ENCODE measurements at regions not wholly inside any gene's neighbourhood (a gene's known extent, or its start where the extent isn't known, plus 50 kb on each side); places are given as distances from the start of the nearest gene placed in this dataset.
"Not testable (repeated sequence)": the region's sequence is repeated elsewhere in the genome, so short reads cannot be mapped to it uniquely, and the experiment has no call there.

DNA sequence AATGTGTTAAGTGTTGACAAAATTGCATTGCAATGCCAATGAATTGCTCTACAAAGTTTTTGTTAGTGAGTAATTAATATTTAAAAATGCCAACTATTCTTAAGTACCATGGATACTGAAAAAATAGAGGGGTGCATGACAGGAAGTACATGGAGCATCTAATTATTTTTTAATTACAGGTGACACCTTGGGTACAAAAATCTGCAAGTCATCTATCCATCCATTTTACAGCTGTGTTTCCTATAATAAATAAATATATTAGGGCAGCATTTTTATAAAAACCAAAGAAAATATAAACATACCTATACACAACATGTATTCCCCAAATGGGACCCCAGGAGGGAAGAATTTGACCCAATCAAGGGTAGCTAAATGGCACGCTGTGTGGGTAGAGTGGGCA, 304.6 kb downstream of the XPNPEP1 start:
- TF ChIP-seq, protein P1, sequence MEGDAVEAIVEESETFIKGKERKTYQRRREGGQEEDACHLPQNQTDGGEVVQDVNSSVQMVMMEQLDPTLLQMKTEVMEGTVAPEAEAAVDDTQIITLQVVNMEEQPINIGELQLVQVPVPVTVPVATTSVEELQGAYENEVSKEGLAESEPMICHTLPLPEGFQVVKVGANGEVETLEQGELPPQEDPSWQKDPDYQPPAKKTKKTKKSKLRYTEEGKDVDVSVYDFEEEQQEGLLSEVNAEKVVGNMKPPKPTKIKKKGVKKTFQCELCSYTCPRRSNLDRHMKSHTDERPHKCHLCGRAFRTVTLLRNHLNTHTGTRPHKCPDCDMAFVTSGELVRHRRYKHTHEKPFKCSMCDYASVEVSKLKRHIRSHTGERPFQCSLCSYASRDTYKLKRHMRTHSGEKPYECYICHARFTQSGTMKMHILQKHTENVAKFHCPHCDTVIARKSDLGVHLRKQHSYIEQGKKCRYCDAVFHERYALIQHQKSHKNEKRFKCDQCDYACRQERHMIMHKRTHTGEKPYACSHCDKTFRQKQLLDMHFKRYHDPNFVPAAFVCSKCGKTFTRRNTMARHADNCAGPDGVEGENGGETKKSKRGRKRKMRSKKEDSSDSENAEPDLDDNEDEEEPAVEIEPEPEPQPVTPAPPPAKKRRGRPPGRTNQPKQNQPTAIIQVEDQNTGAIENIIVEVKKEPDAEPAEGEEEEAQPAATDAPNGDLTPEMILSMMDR (IDR thresholded peaks at IDR 0.05; ENCODE audit: insufficient read depth, low read length, poor library complexity, severe bottlenecking): no peak
- H3K27me3 ChIP-seq (ENCODE audit: control insufficient read depth, insufficient read depth, low read length): no peaks in the 10 kb centered on the region
- H3K4me3 ChIP-seq (ENCODE audit: low read depth, low read length): no peak overlapping the region
- no peak for DNase-seq (ENCODE audit: low read depth)
- H3K36me3 ChIP-seq (ENCODE audit: control insufficient read depth, insufficient read depth, low read length): no peaks in the 10 kb centered on the region

DNA sequence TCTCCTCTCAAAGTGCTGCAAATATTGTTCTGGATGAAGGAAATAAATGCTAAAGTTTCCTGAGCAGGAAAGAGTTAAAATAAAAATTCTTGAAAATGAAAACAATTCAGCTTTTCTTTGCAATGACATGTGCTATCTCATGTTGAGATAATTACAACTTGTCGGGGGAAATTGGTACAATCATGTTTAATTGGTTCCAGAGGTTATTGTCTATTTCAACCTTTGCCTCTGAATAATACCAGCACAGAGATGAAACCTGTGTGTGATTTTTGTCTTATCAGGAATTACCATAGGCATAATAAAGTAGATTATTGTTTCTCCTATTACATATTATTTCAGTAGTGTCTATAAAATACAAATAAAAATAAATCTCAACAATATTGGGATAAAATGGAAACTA, 305.0 kb downstream of the XPNPEP1 start:
- H3K36me3 ChIP-seq (ENCODE audit: control insufficient read depth, insufficient read depth, low read length): no peaks in the 10 kb centered on the region
- TF ChIP-seq, protein P1 (IDR thresholded peaks at IDR 0.05; ENCODE audit: insufficient read depth, low read length, poor library complexity, severe bottlenecking): no peak
- H3K27me3 ChIP-seq (ENCODE audit: control insufficient read depth, insufficient read depth, low read length): no peaks in the 10 kb centered on the region
- H3K4me3 ChIP-seq (ENCODE audit: low read depth, low read length): no peak overlapping the region
- DNase-seq (ENCODE audit: low read depth): no peak

DNA sequence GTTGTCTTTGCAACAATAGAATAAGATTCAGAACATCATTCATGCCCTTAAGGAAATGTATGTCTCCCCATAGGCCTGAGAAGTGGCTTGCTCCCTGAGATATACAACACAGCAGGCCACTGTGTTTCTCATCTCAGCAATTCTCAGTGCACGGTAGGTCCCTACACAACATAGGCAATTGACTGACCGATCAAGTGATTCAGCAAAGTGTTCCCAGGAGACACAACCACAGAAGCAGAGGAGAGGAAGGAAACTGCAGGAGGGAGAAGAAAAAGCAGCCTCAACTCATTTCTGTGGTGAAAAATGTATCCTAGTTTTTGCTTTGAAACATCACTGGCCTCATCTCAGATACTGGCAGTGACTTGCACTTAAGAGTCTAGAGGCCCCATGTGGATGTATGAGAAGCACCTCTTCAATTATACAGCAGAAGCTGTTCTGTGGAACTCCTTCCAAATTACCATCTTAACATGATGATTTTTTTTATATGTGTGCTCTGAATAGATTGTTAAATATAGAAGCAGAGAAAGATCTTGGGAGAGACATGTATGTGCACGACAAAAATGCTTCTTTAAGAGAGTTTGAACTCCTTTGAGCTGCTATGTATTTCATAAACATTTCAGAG, 306.8 kb downstream of the XPNPEP1 start:
- TF ChIP-seq, protein P1 (IDR thresholded peaks at IDR 0.05; ENCODE audit: insufficient read depth, low read length, poor library complexity, severe bottlenecking): no peak
- H3K4me3 ChIP-seq (ENCODE audit: low read depth, low read length): no peak overlapping the region
- no peaks in the 10 kb centered on the region for H3K36me3 ChIP-seq (ENCODE audit: control insufficient read depth, insufficient read depth, low read length)
- H3K27me3 ChIP-seq (ENCODE audit: control insufficient read depth, insufficient read depth, low read length): no peaks in the 10 kb centered on the region
- DNase-seq (ENCODE audit: low read depth): no peak

DNA sequence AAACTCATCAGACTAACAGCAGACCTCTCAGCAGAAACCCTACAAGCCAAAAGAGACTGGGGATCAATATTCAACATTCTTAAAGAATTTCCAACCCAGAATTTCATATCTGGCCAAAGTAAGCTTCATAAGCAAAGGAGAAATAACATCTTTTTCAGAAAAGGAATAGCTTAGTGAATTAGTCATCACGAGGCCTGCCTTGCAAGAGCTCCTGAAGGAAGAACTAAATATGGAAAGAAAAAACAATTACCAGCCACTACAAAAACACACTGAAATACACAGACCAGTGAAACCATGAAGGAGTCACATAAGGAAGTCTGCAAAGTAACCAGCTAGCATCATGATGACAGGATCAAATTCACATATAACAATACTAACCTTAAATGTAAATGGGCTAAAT, 328.0 kb downstream of the XPNPEP1 start:
- not testable (repeated sequence) for DNase-seq (ENCODE audit: low read depth); H3K36me3 ChIP-seq (ENCODE audit: control insufficient read depth, insufficient read depth, low read length); H3K4me3 ChIP-seq (ENCODE audit: low read depth, low read length); H3K27me3 ChIP-seq (ENCODE audit: control insufficient read depth, insufficient read depth, low read length)

DNA sequence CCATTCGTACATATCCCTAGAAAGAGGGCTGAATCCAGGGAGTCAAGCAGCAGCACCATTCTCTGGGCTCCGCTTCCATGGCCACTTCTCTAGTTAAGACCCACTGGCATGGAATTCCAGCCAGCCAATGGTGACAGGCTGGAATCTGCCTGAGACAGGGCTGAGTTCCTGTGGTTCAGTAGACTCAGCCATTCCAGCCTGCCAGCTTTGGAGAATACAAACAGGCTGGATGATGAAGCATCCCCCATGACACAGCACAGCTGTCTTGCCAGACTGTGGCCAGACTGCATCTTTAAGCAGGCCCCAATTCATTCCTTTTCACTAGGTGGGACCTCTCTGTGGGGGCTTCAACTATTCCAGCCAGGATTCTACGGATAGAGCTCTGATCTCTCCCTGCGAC, 329.6 kb downstream of the XPNPEP1 start:
- Histone ChIP-seq H3K36me3 (ENCODE audit: control insufficient read depth, insufficient read depth, low read length) (no peaks in the 10 kb centered on the region), H3K27me3 (ENCODE audit: control insufficient read depth, insufficient read depth, low read length) (no peaks in the 10 kb centered on the region), H3K4me3 (ENCODE audit: low read depth, low read length) (no peak overlapping the region)
- DNase-seq (ENCODE audit: low read depth): no peak
- TF ChIP-seq, protein P1 (IDR thresholded peaks at IDR 0.05; ENCODE audit: insufficient read depth, low read length, poor library complexity, severe bottlenecking): no peak

DNA sequence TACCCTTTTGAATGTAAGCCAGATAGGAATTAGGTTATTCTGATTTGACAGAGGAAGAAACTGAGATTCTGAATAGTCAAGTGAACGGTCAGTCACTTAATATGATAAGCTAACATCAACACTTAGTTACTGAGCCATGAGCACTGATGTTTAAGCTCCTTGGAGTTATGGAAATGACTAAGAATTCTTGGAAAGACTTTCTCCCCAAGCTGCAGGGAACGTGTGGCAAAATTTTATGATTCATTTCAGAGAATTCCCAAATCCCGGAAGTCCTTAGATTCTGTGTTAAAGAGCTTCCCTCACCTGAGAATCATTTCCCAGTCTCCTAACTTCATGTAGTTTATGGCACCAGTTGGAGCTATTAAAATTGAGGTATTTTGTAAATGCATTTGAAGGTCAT, 330.9 kb downstream of the XPNPEP1 start:
- TF ChIP-seq, protein P1 (IDR thresholded peaks at IDR 0.05; ENCODE audit: insufficient read depth, low read length, poor library complexity, severe bottlenecking): no peak
- Histone ChIP-seq H3K27me3 (ENCODE audit: control insufficient read depth, insufficient read depth, low read length) (no peaks in the 10 kb centered on the region), H3K36me3 (ENCODE audit: control insufficient read depth, insufficient read depth, low read length) (no peaks in the 10 kb centered on the region), H3K4me3 (ENCODE audit: low read depth, low read length) (no peak overlapping the region)
- DNase-seq (ENCODE audit: low read depth): no peak
